ENCODE measurements at regions not wholly inside any gene's neighbourhood (a gene's known extent, or its start where the extent isn't known, plus 50 kb on each side); places are given as distances from the start of the nearest gene placed in this dataset.
"Not testable (repeated sequence)": the region's sequence is repeated elsewhere in the genome, so short reads cannot be mapped to it uniquely, and the experiment has no call there.

GRCh38 chr15:20302141-20303069 lies 239.2 kb downstream of the GOLGA6L6 start:
- H3K27ac ChIP-seq (ENCODE audit: low read depth in 1 of 2, low read length in 2 of 2); H3K4me3 ChIP-seq (ENCODE audit: low read depth in 1 of 3, low read length in 3 of 3); H3K9ac ChIP-seq (ENCODE audit: low read depth in 1 of 2, low read length in 2 of 2); H3K4me1 ChIP-seq (ENCODE audit: control insufficient read depth in 4 of 4, insufficient read depth in 4 of 4, low read length in 3 of 4); H3K36me3 ChIP-seq (ENCODE audit: control insufficient read depth in 4 of 4, insufficient read depth in 3 of 4, low read depth in 1 of 4, low read length in 3 of 4); H3K9me3 ChIP-seq (ENCODE audit: control insufficient read depth in 4 of 4, low read length in 3 of 4); DNase-seq (ENCODE audit: low spot score); H3K27me3 ChIP-seq (ENCODE audit: control insufficient read depth in 4 of 4, insufficient read depth in 4 of 4, low read length in 3 of 4): not testable (repeated sequence)
- 81% methylated on average over 11 of the region's 11 CpGs for WGBS

DNA sequence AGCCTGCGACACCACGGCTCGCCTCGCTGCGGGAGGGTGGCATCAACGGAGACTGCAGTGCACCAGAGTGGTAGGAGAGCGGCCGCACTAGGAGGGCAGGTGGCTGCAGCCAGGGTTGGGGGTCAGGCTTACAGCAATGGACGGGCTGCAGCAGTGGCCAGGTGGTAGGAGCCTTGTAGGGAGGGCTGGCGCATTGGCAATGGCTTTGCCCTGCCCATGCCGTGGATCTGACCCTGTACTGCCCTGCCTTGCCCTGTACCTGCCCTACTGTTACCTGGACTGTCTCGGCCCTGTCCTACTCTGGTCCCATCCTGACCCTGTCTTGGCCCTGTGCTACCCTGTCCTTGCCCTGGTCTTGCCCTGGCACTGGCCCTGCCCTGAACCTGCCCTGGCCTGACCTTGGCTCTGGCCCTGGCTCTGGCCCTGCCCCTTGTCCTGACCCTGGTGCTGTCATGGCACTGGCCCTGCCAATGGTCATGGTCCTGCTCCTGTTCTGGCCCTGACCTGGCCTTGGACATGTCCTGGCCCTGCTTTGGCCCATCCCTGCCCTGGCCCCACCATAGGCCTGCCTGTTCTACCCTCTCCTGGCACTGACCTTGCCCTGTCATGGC lies 240.0 kb downstream of the GOLGA6L6 start:
- H3K27me3 ChIP-seq (ENCODE audit: control insufficient read depth in 4 of 4, insufficient read depth in 4 of 4, low read length in 3 of 4); H3K4me3 ChIP-seq (ENCODE audit: low read depth in 1 of 3, low read length in 3 of 3); DNase-seq (ENCODE audit: low spot score); H3K9me3 ChIP-seq (ENCODE audit: control insufficient read depth in 4 of 4, low read length in 3 of 4); H3K27ac ChIP-seq (ENCODE audit: low read depth in 1 of 2, low read length in 2 of 2); H3K4me1 ChIP-seq (ENCODE audit: control insufficient read depth in 4 of 4, insufficient read depth in 4 of 4, low read length in 3 of 4); H3K36me3 ChIP-seq (ENCODE audit: control insufficient read depth in 4 of 4, insufficient read depth in 3 of 4, low read depth in 1 of 4, low read length in 3 of 4); H3K9ac ChIP-seq (ENCODE audit: low read depth in 1 of 2, low read length in 2 of 2): not testable (repeated sequence)
- 91% methylated on average over 12 of the region's 12 CpGs for WGBS

GRCh38 chr15:20301041-20301390 lies 240.6 kb downstream of the GOLGA6L6 start:
- not testable (repeated sequence) for H3K27me3 ChIP-seq (ENCODE audit: control insufficient read depth in 4 of 4, insufficient read depth in 4 of 4, low read length in 3 of 4); DNase-seq (ENCODE audit: low spot score)
- WGBS: 81% methylated on average over 4 of the region's 4 CpGs

DNA sequence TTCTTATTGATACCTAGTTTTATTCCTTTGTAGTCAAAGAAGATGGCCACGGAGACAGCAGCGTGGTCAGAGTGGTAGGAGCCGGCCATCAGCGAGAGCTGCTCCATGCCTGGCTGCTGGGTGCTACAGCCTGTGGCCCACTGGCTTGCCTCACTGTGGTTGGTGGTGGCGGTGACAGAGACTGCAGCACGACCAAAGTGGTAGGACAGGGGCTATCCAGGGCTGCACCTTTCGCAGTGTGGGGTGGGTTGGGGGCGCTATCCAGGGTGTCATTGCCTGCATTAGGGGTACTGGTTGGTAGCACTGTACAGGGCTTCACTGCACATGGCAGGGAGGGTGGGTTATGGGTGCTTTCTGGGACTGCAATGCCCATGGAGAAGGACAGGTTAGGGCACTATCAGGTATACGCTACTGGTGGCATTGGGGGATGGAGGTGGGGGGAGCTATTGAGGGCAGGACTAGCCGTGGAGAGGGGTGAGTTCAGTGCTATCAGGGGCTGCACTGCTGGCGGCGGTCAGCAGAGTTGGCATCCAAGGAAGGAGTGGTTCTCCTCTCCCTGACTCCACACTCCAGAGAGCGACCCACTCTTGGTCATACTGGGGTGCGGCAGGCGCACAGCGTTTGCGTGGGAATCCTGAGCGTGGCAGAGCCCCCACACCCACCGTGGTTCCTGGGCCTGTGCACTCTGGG lies 241.1 kb downstream of the GOLGA6L6 start:
- H3K9me3 ChIP-seq (ENCODE audit: control insufficient read depth in 4 of 4, low read length in 3 of 4); H3K4me3 ChIP-seq (ENCODE audit: low read depth in 1 of 3, low read length in 3 of 3); H3K4me1 ChIP-seq (ENCODE audit: control insufficient read depth in 4 of 4, insufficient read depth in 4 of 4, low read length in 3 of 4); H3K36me3 ChIP-seq (ENCODE audit: control insufficient read depth in 4 of 4, insufficient read depth in 3 of 4, low read depth in 1 of 4, low read length in 3 of 4); DNase-seq (ENCODE audit: low spot score); H3K9ac ChIP-seq (ENCODE audit: low read depth in 1 of 2, low read length in 2 of 2); H3K27ac ChIP-seq (ENCODE audit: low read depth in 1 of 2, low read length in 2 of 2); H3K27me3 ChIP-seq (ENCODE audit: control insufficient read depth in 4 of 4, insufficient read depth in 4 of 4, low read length in 3 of 4): not testable (repeated sequence)
- 78% methylated on average over 19 of the region's 19 CpGs for WGBS

More at GRCh38 chr15:20301041-20301390, 240.6 kb downstream of the GOLGA6L6 start:
- not testable (repeated sequence) for H3K36me3 ChIP-seq (ENCODE audit: control insufficient read depth in 4 of 4, insufficient read depth in 3 of 4, low read depth in 1 of 4, low read length in 3 of 4); H3K4me3 ChIP-seq (ENCODE audit: low read depth in 1 of 3, low read length in 3 of 3); H3K4me1 ChIP-seq (ENCODE audit: control insufficient read depth in 4 of 4, insufficient read depth in 4 of 4, low read length in 3 of 4); H3K9ac ChIP-seq (ENCODE audit: low read depth in 1 of 2, low read length in 2 of 2); H3K27ac ChIP-seq (ENCODE audit: low read depth in 1 of 2, low read length in 2 of 2); H3K9me3 ChIP-seq (ENCODE audit: control insufficient read depth in 4 of 4, low read length in 3 of 4)

- not testable (repeated sequence) for H3K4me1 ChIP-seq (ENCODE audit: control insufficient read depth in 4 of 4, insufficient read depth in 4 of 4, low read length in 3 of 4); H3K27ac ChIP-seq (ENCODE audit: low read depth in 1 of 2, low read length in 2 of 2); DNase-seq (ENCODE audit: low spot score); H3K4me3 ChIP-seq (ENCODE audit: low read depth in 1 of 3, low read length in 3 of 3); H3K36me3 ChIP-seq (ENCODE audit: control insufficient read depth in 4 of 4, insufficient read depth in 3 of 4, low read depth in 1 of 4, low read length in 3 of 4); H3K9me3 ChIP-seq (ENCODE audit: control insufficient read depth in 4 of 4, low read length in 3 of 4); H3K27me3 ChIP-seq (ENCODE audit: control insufficient read depth in 4 of 4, insufficient read depth in 4 of 4, low read length in 3 of 4); H3K9ac ChIP-seq (ENCODE audit: low read depth in 1 of 2, low read length in 2 of 2)
- 65% methylated on average over 2 of the region's 3 CpGs for WGBS
Measured at GRCh38 chr15:20297603-20298123, 243.9 kb downstream of the GOLGA6L6 start.

DNA sequence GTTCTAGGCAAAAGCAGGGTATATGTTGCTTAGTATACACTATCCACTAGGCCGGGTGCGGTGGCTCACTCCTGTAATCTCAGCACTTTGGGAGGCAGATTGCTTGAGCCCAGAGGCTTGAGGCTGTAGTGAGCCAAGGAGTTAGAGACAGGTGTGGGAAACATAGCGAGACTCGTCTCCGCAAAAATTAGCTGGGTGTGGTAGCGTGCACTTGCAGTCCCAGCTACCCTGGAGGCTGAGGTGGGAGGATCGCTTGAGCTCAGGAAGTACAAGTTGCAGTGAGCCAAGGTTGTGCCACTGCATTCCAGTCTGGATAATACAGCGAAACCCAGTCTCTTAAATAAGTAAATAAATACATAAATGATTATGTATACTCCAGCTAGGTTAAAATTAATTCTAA lies 245.3 kb downstream of the GOLGA6L6 start:
- H3K9me3 ChIP-seq (ENCODE audit: control insufficient read depth in 4 of 4, low read length in 3 of 4); DNase-seq (ENCODE audit: low spot score); H3K27ac ChIP-seq (ENCODE audit: low read depth in 1 of 2, low read length in 2 of 2); H3K36me3 ChIP-seq (ENCODE audit: control insufficient read depth in 4 of 4, insufficient read depth in 3 of 4, low read depth in 1 of 4, low read length in 3 of 4); H3K9ac ChIP-seq (ENCODE audit: low read depth in 1 of 2, low read length in 2 of 2); H3K4me3 ChIP-seq (ENCODE audit: low read depth in 1 of 3, low read length in 3 of 3); H3K4me1 ChIP-seq (ENCODE audit: control insufficient read depth in 4 of 4, insufficient read depth in 4 of 4, low read length in 3 of 4); H3K27me3 ChIP-seq (ENCODE audit: control insufficient read depth in 4 of 4, insufficient read depth in 4 of 4, low read length in 3 of 4): not testable (repeated sequence)
- WGBS: 86% methylated on average over 8 of the region's 8 CpGs

Data from liver (tissue), 6 donors.